Neural progenitor cell (in vitro differentiated cells): ENCODE measurements at regions not wholly inside any gene's neighbourhood (a gene's known extent, or its start where the extent isn't known, plus 50 kb on each side); places are given as distances from the start of the nearest gene placed in this dataset.

Experiments
- CTCF ChIP-seq: fragments of 200-600 bp; sonication (generic); IDR thresholded peaks from 2 replicates; pipeline ENCODE4 v1.5.1; 2017; ENCODE audit warnings: antibody characterized with exemption, mild to moderate bottlenecking
- EZH2 ChIP-seq: fragments of 200-600 bp; sonication (generic); IDR thresholded peaks from 2 replicates; pipeline ENCODE4 v1.6.1; 2017; ENCODE audit warnings: antibody characterized with exemption, mild to moderate bottlenecking, moderate library complexity

GRCh38 chr16:48812856-48813255, 202.9 kb upstream of the N4BP1 start:
- TF ChIP-seq CTCF = no peak
- TF ChIP-seq EZH2 = no peak
